ENCODE measurements at regions not wholly inside any gene's neighbourhood (a gene's known extent, or its start where the extent isn't known, plus 50 kb on each side); places are given as distances from the start of the nearest gene placed in this dataset.

GRCh38 chr4:104166749-104167148 is 327.9 kb downstream of the CXXC4 start:
- 100% methylated on average over 1 of the region's 1 CpG; no CpG with 5 or more reads in 1 of the 2 experiments for WGBS, 2 experiments

GRCh38 chr4:104163820-104164219 is 330.9 kb downstream of the CXXC4 start:
- Histone ChIP-seq H3K4me1 (ENCODE audit: control insufficient read depth, insufficient read depth, low read length) (no peaks in the 10 kb centered on the region), H3K27ac (ENCODE audit: insufficient read depth, low read depth, low read length, poor library complexity, severe bottlenecking) (no peak overlapping the region), H3K36me3 (ENCODE audit: control insufficient read depth, insufficient read depth, low read length) (no peaks in the 10 kb centered on the region), H3K27me3 (ENCODE audit: control insufficient read depth, insufficient read depth, low read length, poor library complexity, severe bottlenecking) (no peaks in the 10 kb centered on the region), H3K4me3 (ENCODE audit: insufficient read depth, low read depth, low read length) (no peak overlapping the region), H3K9me3 (ENCODE audit: control insufficient read depth, low read length) (no peaks in the 10 kb centered on the region)
- WGBS, 2 experiments: 87 to 91% methylated on average over 1 of the region's 1 CpG

More at GRCh38 chr4:104166749-104167148, 327.9 kb downstream of the CXXC4 start:
- no peaks in the 10 kb centered on the region for H3K9me3 ChIP-seq (ENCODE audit: control insufficient read depth, low read length)
- no peaks in the 10 kb centered on the region for H3K27me3 ChIP-seq (ENCODE audit: control insufficient read depth, insufficient read depth, low read length, poor library complexity, severe bottlenecking)
- no peaks in the 10 kb centered on the region for H3K4me1 ChIP-seq (ENCODE audit: control insufficient read depth, insufficient read depth, low read length)
- no peaks in the 10 kb centered on the region for H3K36me3 ChIP-seq (ENCODE audit: control insufficient read depth, insufficient read depth, low read length)
- no peak overlapping the region for H3K4me3 ChIP-seq (ENCODE audit: insufficient read depth, low read depth, low read length)
- H3K27ac ChIP-seq (ENCODE audit: insufficient read depth, low read depth, low read length, poor library complexity, severe bottlenecking): no peak overlapping the region

- no peaks in the 10 kb centered on the region for H3K4me1 ChIP-seq (ENCODE audit: control insufficient read depth, insufficient read depth, low read length)
- no peaks in the 10 kb centered on the region for H3K9me3 ChIP-seq (ENCODE audit: control insufficient read depth, low read length)
- no peak overlapping the region for H3K4me3 ChIP-seq (ENCODE audit: insufficient read depth, low read depth, low read length)
- no peak overlapping the region for H3K27ac ChIP-seq (ENCODE audit: insufficient read depth, low read depth, low read length, poor library complexity, severe bottlenecking)
- H3K36me3 ChIP-seq (ENCODE audit: control insufficient read depth, insufficient read depth, low read length): no peaks in the 10 kb centered on the region
- WGBS, 2 experiments: 29 to 86% methylated on average over 1 of the region's 1 CpG
- H3K27me3 ChIP-seq (ENCODE audit: control insufficient read depth, insufficient read depth, low read length, poor library complexity, severe bottlenecking): no peaks in the 10 kb centered on the region
These were observed 348.6 kb downstream of the CXXC4 start for GRCh38 chr4:104146048-104146447.

GRCh38 chr4:104138116-104138515 is 356.6 kb downstream of the CXXC4 start:
- H3K9me3 ChIP-seq (ENCODE audit: control insufficient read depth, low read length): no peaks in the 10 kb centered on the region
- H3K27me3 ChIP-seq (ENCODE audit: control insufficient read depth, insufficient read depth, low read length, poor library complexity, severe bottlenecking): no peaks in the 10 kb centered on the region
- H3K4me1 ChIP-seq (ENCODE audit: control insufficient read depth, insufficient read depth, low read length): no peaks in the 10 kb centered on the region
- no peaks in the 10 kb centered on the region for H3K36me3 ChIP-seq (ENCODE audit: control insufficient read depth, insufficient read depth, low read length)
- no peak overlapping the region for H3K4me3 ChIP-seq (ENCODE audit: insufficient read depth, low read depth, low read length)
- 100% methylated on average over 1 of the region's 1 CpG for WGBS, 2 experiments
- H3K27ac ChIP-seq (ENCODE audit: insufficient read depth, low read depth, low read length, poor library complexity, severe bottlenecking): no peak overlapping the region

- Histone ChIP-seq H3K27ac (ENCODE audit: insufficient read depth, low read depth, low read length, poor library complexity, severe bottlenecking) (no peak overlapping the region), H3K27me3 (ENCODE audit: control insufficient read depth, insufficient read depth, low read length, poor library complexity, severe bottlenecking) (no peaks in the 10 kb centered on the region), H3K4me3 (ENCODE audit: insufficient read depth, low read depth, low read length) (no peak overlapping the region), H3K4me1 (ENCODE audit: control insufficient read depth, insufficient read depth, low read length) (no peaks in the 10 kb centered on the region), H3K36me3 (ENCODE audit: control insufficient read depth, insufficient read depth, low read length) (no peaks in the 10 kb centered on the region), H3K9me3 (ENCODE audit: control insufficient read depth, low read length) (no peaks in the 10 kb centered on the region)
- 88 to 90% methylated on average over 4 to 5 of the region's 5 CpGs for WGBS, 2 experiments
These were observed 365.5 kb downstream of the CXXC4 start for GRCh38 chr4:104129243-104129642.

- Histone ChIP-seq H3K36me3 (ENCODE audit: control insufficient read depth, insufficient read depth, low read length) (no peaks in the 10 kb centered on the region), H3K4me3 (ENCODE audit: insufficient read depth, low read depth, low read length) (no peak overlapping the region), H3K9me3 (ENCODE audit: control insufficient read depth, low read length) (no peaks in the 10 kb centered on the region), H3K27ac (ENCODE audit: insufficient read depth, low read depth, low read length, poor library complexity, severe bottlenecking) (no peak overlapping the region), H3K4me1 (ENCODE audit: control insufficient read depth, insufficient read depth, low read length) (no peaks in the 10 kb centered on the region), H3K27me3 (ENCODE audit: control insufficient read depth, insufficient read depth, low read length, poor library complexity, severe bottlenecking) (no peaks in the 10 kb centered on the region)
These were observed 365.9 kb downstream of the CXXC4 start for GRCh38 chr4:104128850-104129213.

- WGBS, 2 experiments: no CpG with 5 or more reads among the region's 1 CpG
- H3K9me3 ChIP-seq (ENCODE audit: control insufficient read depth, low read length): no peaks in the 10 kb centered on the region
- H3K36me3 ChIP-seq (ENCODE audit: control insufficient read depth, insufficient read depth, low read length): no peaks in the 10 kb centered on the region
- H3K27ac ChIP-seq (ENCODE audit: insufficient read depth, low read depth, low read length, poor library complexity, severe bottlenecking): no peak overlapping the region
- no peaks in the 10 kb centered on the region for H3K4me1 ChIP-seq (ENCODE audit: control insufficient read depth, insufficient read depth, low read length)
- H3K4me3 ChIP-seq (ENCODE audit: insufficient read depth, low read depth, low read length): no peak overlapping the region
- no peaks in the 10 kb centered on the region for H3K27me3 ChIP-seq (ENCODE audit: control insufficient read depth, insufficient read depth, low read length, poor library complexity, severe bottlenecking)
These were observed 366.5 kb downstream of the CXXC4 start for GRCh38 chr4:104128031-104128849.

- H3K36me3 ChIP-seq (ENCODE audit: control insufficient read depth, insufficient read depth, low read length): no peaks in the 10 kb centered on the region
- H3K9me3 ChIP-seq (ENCODE audit: control insufficient read depth, low read length): no peaks in the 10 kb centered on the region
- no peaks in the 10 kb centered on the region for H3K27me3 ChIP-seq (ENCODE audit: control insufficient read depth, insufficient read depth, low read length, poor library complexity, severe bottlenecking)
- no peak overlapping the region for H3K27ac ChIP-seq (ENCODE audit: insufficient read depth, low read depth, low read length, poor library complexity, severe bottlenecking)
- H3K4me3 ChIP-seq (ENCODE audit: insufficient read depth, low read depth, low read length): no peak overlapping the region
- no peaks in the 10 kb centered on the region for H3K4me1 ChIP-seq (ENCODE audit: control insufficient read depth, insufficient read depth, low read length)
- WGBS, 2 experiments: 84 to 86% methylated on average over 3 of the region's 4 CpGs
These were observed 371.7 kb downstream of the CXXC4 start for GRCh38 chr4:104123021-104123420.

GRCh38 chr4:104117776-104118175 is 376.9 kb downstream of the CXXC4 start:
- Histone ChIP-seq H3K9me3 (ENCODE audit: control insufficient read depth, low read length) (no peaks in the 10 kb centered on the region), H3K36me3 (ENCODE audit: control insufficient read depth, insufficient read depth, low read length) (no peaks in the 10 kb centered on the region), H3K27me3 (ENCODE audit: control insufficient read depth, insufficient read depth, low read length, poor library complexity, severe bottlenecking) (no peaks in the 10 kb centered on the region), H3K4me1 (ENCODE audit: control insufficient read depth, insufficient read depth, low read length) (no peaks in the 10 kb centered on the region), H3K27ac (ENCODE audit: insufficient read depth, low read depth, low read length, poor library complexity, severe bottlenecking) (no peak overlapping the region), H3K4me3 (ENCODE audit: insufficient read depth, low read depth, low read length) (no peak overlapping the region)
- WGBS, 2 experiments: 100% methylated on average over 1 of the region's 1 CpG

- Histone ChIP-seq H3K27me3 (ENCODE audit: control insufficient read depth, insufficient read depth, low read length, poor library complexity, severe bottlenecking) (no peaks in the 10 kb centered on the region), H3K4me1 (ENCODE audit: control insufficient read depth, insufficient read depth, low read length) (no peaks in the 10 kb centered on the region), H3K4me3 (ENCODE audit: insufficient read depth, low read depth, low read length) (no peak overlapping the region), H3K36me3 (ENCODE audit: control insufficient read depth, insufficient read depth, low read length) (no peaks in the 10 kb centered on the region), H3K9me3 (ENCODE audit: control insufficient read depth, low read length) (no peaks in the 10 kb centered on the region), H3K27ac (ENCODE audit: insufficient read depth, low read depth, low read length, poor library complexity, severe bottlenecking) (no peak overlapping the region)
- WGBS, 2 experiments: 92 to 95% methylated on average over 2 to 3 of the region's 3 CpGs
These were observed 380.8 kb downstream of the CXXC4 start for GRCh38 chr4:104113850-104114249.

All from ectodermal cell (in vitro differentiated cells).